Endothelial cell of umbilical vein (primary cell): ENCODE measurements at regions not wholly inside any gene's neighbourhood (a gene's known extent, or its start where the extent isn't known, plus 50 kb on each side); places are given as distances from the start of the nearest gene placed in this dataset.

ENCODE experiments used
- BruUV-seq: library from RNA; stranded (reverse); fragments of 400-500 nt; replicated peaks from 2 replicates; lab custom pipeline; 2021; lab: Mats Ljungman, UMichigan
- CTCF ChIA-PET: fragments of 300-600, 350-600 bp; sonication (Branson Sonifier 250); formaldehyde crosslinking; loops from one replicate; lab custom pipeline; 2021; ENCODE audit warnings: antibody characterized with exemption, inconsistent platforms; lab: Charles Lee
- POLR2A ChIA-PET: fragments of 300-600, 350-600 bp; sonication (Branson Sonifier 250); formaldehyde crosslinking; loops from one replicate; lab custom pipeline; 2021; ENCODE audit warnings: antibody characterized with exemption, inconsistent platforms; lab: Charles Lee
- DNase-seq: peaks from one replicate; pipeline ENCODE4 v3.0.0-alpha.2; 2011; ENCODE audit warnings: low read depth, low spot score
- FAIRE-seq: peaks from 2 replicates; lab custom pipeline; 2011; peaks lifted over from hg19 to GRCh38; lab: Jason Lieb, UNC
- H2AFZ ChIP-seq: 2 replicates; pipeline ENCODE4 v1.6.0; 2012; ENCODE audit warnings: low read depth, low read length, control low read depth, inconsistent platforms
- H3K27ac ChIP-seq: 2 replicates; pipeline ENCODE4 v1.5.1; 2011; ENCODE audit warnings: low read depth, mild to moderate bottlenecking, control low read depth, low read length, moderate library complexity; ENCODE audit not compliant: insufficient read depth
- H3K27me3 ChIP-seq, 2 experiments: 2 replicates each; pipeline versions ENCODE4 v1.6.0 to v1.6.1; 2011; ENCODE audit warnings: low read length in 2 of 2, mixed read lengths in 1 of 2; ENCODE audit not compliant: control insufficient read depth in 2 of 2, insufficient read depth in 2 of 2
- H3K36me3 ChIP-seq, 2 experiments: 2 replicates in 1 of 2; 3 replicates in 1 of 2; pipeline ENCODE4 v1.5.1; 2011; ENCODE audit warnings: low read length in 2 of 2, mild to moderate bottlenecking in 1 of 2, moderate library complexity in 1 of 2; ENCODE audit not compliant: control insufficient read depth in 2 of 2, insufficient read depth in 2 of 2; ENCODE audit errors: extremely low read depth in 1 of 2
- H3K4me1 ChIP-seq: 3 replicates; pipeline ENCODE4 v1.5.1; 2011; ENCODE audit warnings: mild to moderate bottlenecking, low read length; ENCODE audit not compliant: control insufficient read depth, insufficient read depth; ENCODE audit errors: extremely low read depth
- H3K4me2 ChIP-seq: 2 replicates; pipeline ENCODE4 v1.6.1; 2011; ENCODE audit warnings: low read length, control low read depth, mixed read lengths; ENCODE audit not compliant: insufficient read depth
- H3K4me3 ChIP-seq, 3 experiments: fragments of 200-600 bp in 1 of 3; sonication (generic), shearing (Covaris generic) in 1 of 3; replicated peaks in 1 of 3; 2 replicates each; pipeline ENCODE4 v1.5.1; 2011 to 2016; ENCODE audit warnings: control low read depth in 3 of 3, low read length in 3 of 3, mild to moderate bottlenecking in 2 of 3, inconsistent platforms in 1 of 3, low read depth in 1 of 3, moderate library complexity in 1 of 3; ENCODE audit not compliant: insufficient read depth in 1 of 3
- H3K79me2 ChIP-seq: 2 replicates; pipeline ENCODE4 v1.6.0; 2012; ENCODE audit warnings: low read length, inconsistent platforms; ENCODE audit not compliant: control insufficient read depth, insufficient read depth
- H3K9ac ChIP-seq: replicated peaks from 2 replicates; pipeline ENCODE3; 2011; ENCODE audit warnings: low read length, control low read depth; ENCODE audit not compliant: insufficient read depth; ENCODE audit errors: extremely low read depth
- H3K9me1 ChIP-seq: replicated peaks from 3 replicates; pipeline ENCODE4 v1.6.0; 2011; ENCODE audit warnings: mild to moderate bottlenecking, low read length; ENCODE audit not compliant: control insufficient read depth, insufficient read depth; ENCODE audit errors: extremely low read depth
- H3K9me3 ChIP-seq: replicated peaks from 2 replicates; pipeline ENCODE4 v1.5.1; 2012; ENCODE audit warnings: low read length, inconsistent platforms; ENCODE audit not compliant: control insufficient read depth, insufficient read depth
- H4K20me1 ChIP-seq: replicated peaks from 2 replicates; pipeline ENCODE3; 2011; ENCODE audit warnings: mild to moderate bottlenecking, low read length; ENCODE audit not compliant: control insufficient read depth, insufficient read depth; ENCODE audit errors: extremely low read depth
- FOS ChIP-seq: IDR thresholded peaks from 2 replicates; pipeline ENCODE4 v1.6.1; 2011; ENCODE audit warnings: mild to moderate bottlenecking, low read length, moderate library complexity, borderline replicate concordance; ENCODE audit not compliant: insufficient read depth
- GATA2 ChIP-seq: IDR thresholded peaks from 2 replicates; pipeline ENCODE4 v1.7.0; 2011; ENCODE audit warnings: low read depth, mild to moderate bottlenecking, moderate library complexity, mixed read lengths, low read length; ENCODE audit not compliant: insufficient read length, insufficient read depth
- JUN ChIP-seq: IDR thresholded peaks from 2 replicates; pipeline ENCODE4 v1.6.1; 2011; ENCODE audit warnings: borderline replicate concordance, low read depth; ENCODE audit not compliant: insufficient read length, insufficient read depth
- MYC ChIP-seq: IDR thresholded peaks from one replicate; pipeline ENCODE4 v1.6.1; 2011; ENCODE audit warnings: mild to moderate bottlenecking, low read depth, low read length
- POLR2A ChIP-seq: IDR thresholded peaks from 2 replicates; pipeline ENCODE4 v1.6.1; 2012; ENCODE audit warnings: low read depth, mild to moderate bottlenecking, control low read depth, low read length
- POLR2AphosphoS5 ChIP-seq: IDR thresholded peaks from 2 replicates; pipeline ENCODE4 v1.6.1; 2012; ENCODE audit warnings: low read depth, mild to moderate bottlenecking, control low read depth, low read length, moderate library complexity; ENCODE audit not compliant: insufficient read depth
- dilution Hi-C: fragments of 300-500 bp; cut with MboI; formaldehyde crosslinking; loops from one replicate; pipeline ENCODE4 v1.15.0; 2019; ENCODE audit warnings: low sequenced_read_pairs; ENCODE audit not compliant: extremely low pct_ligation_motif_present
- intact Hi-C: fragments of 100-400 bp; cut with micrococcal nuclease; formaldehyde crosslinking; loops from one replicate; pipeline ENCODE4 v1.10.0; 2022
- TF ChIP-seq, protein P1 (sequence below): IDR thresholded peaks from 2 replicates; pipeline ENCODE4 v1.6.1; 2011; ENCODE audit not compliant: insufficient read depth, insufficient read length
- TF ChIP-seq, protein P2 (sequence below), 2 donors: IDR thresholded peaks; 1 replicate in 1 of 2; 2 replicates in 1 of 2; pipeline ENCODE4 v1.5.1; 2011; ENCODE audit warnings: low read length in 2 of 2, mild to moderate bottlenecking in 2 of 2, moderate library complexity in 2 of 2, control low read depth in 1 of 2, inconsistent platforms in 1 of 2, low read depth in 1 of 2; ENCODE audit not compliant: insufficient read depth in 1 of 2; ENCODE audit errors: extremely low read depth in 1 of 2

DNA sequence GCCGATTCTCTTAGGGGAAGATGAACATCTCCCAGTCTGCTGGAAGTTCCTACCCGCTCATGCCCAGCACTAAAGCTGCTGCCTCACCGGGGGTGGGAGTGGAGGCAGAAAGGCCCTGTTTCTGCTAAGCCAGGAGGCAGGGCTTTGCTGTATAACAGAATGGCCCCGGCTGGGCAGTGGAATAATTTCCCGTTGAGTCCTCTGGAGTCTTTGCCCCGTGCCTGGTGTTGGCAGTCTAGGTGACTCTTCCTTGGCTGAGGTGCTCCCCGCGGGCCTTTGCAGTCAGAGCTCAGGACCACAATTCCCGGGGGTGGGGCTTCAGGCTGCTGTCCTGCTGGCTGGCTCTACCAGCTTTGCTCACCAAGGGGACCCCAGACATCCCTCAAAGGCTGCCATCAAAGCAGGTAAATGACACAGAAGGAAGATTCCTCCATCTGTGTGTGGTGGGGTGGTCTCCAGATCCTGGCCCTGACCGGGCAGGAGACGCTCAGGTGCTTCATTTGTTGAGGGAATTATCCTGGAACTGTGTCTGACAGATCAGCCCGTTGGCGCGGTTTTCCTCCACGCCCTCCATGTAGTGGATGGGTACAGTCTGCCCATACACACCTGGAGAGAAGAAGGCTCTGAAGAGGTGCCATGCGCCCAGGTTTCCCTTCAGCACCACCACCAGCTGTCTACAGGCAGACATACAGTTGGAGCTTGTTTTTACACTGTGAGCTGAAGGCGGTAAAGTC, 209.9 kb downstream of the TEX29 start:
- Histone ChIP-seq H3K4me2 (no peak overlapping the region), H3K27me3 (no peaks in the 10 kb centered on the region), H3K9me3 (no peaks in the 10 kb centered on the region), H3K4me3 (no peak overlapping the region), H3K4me1 (no peaks in the 10 kb centered on the region), H2AFZ (no peak overlapping the region), H4K20me1 (no peaks in the 10 kb centered on the region), H3K9ac (no peak overlapping the region), H3K36me3 (no peaks in the 10 kb centered on the region), H3K79me2 (no peaks in the 10 kb centered on the region), H3K27ac (no peak overlapping the region), H3K9me1 (no peaks in the 10 kb centered on the region)
- DNase-seq (no peak), FAIRE-seq (no peak)
- intact Hi-C loops (no loop called here), dilution Hi-C loops (no loop called here)
- ChIA-PET CTCF (no interaction called here), POLR2A (no interaction called here)
- TF ChIP-seq, protein P1, sequence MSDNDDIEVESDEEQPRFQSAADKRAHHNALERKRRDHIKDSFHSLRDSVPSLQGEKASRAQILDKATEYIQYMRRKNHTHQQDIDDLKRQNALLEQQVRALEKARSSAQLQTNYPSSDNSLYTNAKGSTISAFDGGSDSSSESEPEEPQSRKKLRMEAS: no peak
- no peak for TF ChIP-seq FOS
- no TSS peak for BruUV-seq

DNA sequence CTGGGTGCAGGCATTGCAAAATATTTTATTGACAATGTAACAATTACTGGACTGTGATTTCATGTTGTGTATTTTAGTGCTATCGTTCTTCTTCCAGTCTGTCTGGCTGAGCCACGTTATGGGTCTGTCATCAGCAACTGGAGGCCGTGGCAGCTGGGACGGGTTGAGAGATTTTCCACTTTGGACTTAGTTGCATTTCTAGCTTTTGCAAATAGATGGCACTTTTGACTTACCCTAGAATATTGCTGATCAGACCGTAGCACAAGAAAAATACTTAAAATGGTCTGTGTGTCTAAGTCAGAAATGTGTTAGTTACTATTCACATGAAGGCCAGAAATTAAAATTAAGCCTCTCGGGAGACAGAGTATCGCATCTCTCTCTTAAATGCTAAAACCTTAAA, 211.1 kb downstream of the TEX29 start:
- no peaks in the 10 kb centered on the region for H4K20me1 ChIP-seq
- H3K27ac ChIP-seq: no peak overlapping the region
- no peaks in the 10 kb centered on the region for H3K27me3 ChIP-seq
- no peak overlapping the region for H3K4me3 ChIP-seq
- DNase-seq (no peak), FAIRE-seq (no peak)
- no peaks in the 10 kb centered on the region for H3K9me1 ChIP-seq
- no peaks in the 10 kb centered on the region for H3K4me1 ChIP-seq
- H3K4me2 ChIP-seq: no peak overlapping the region
- intact Hi-C loops (no loop called here), dilution Hi-C loops (no loop called here)
- BruUV-seq: no TSS peak
- H3K9me3 ChIP-seq: no peaks in the 10 kb centered on the region
- POLR2A ChIA-PET: no interaction called here
- H3K9ac ChIP-seq: no peak overlapping the region
- CTCF ChIA-PET: no interaction called here
- no peak for TF ChIP-seq GATA2
- TF ChIP-seq, protein P2, sequence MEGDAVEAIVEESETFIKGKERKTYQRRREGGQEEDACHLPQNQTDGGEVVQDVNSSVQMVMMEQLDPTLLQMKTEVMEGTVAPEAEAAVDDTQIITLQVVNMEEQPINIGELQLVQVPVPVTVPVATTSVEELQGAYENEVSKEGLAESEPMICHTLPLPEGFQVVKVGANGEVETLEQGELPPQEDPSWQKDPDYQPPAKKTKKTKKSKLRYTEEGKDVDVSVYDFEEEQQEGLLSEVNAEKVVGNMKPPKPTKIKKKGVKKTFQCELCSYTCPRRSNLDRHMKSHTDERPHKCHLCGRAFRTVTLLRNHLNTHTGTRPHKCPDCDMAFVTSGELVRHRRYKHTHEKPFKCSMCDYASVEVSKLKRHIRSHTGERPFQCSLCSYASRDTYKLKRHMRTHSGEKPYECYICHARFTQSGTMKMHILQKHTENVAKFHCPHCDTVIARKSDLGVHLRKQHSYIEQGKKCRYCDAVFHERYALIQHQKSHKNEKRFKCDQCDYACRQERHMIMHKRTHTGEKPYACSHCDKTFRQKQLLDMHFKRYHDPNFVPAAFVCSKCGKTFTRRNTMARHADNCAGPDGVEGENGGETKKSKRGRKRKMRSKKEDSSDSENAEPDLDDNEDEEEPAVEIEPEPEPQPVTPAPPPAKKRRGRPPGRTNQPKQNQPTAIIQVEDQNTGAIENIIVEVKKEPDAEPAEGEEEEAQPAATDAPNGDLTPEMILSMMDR (IDR thresholded peaks at IDR 0.05; ENCODE audit: extremely low read depth in 1 of 2, insufficient read depth in 1 of 2, low read depth in 1 of 2, low read length in 2 of 2): no peak
- no peak for TF ChIP-seq JUN
- TF ChIP-seq, protein P1: no peak
- TF ChIP-seq MYC: no peak
- no peak for TF ChIP-seq POLR2AphosphoS5
- TF ChIP-seq POLR2A: no peak
- no peaks in the 10 kb centered on the region for H3K36me3 ChIP-seq
- no peak overlapping the region for H2AFZ ChIP-seq
- no peaks in the 10 kb centered on the region for H3K79me2 ChIP-seq
